ENCODE measurements at regions not wholly inside any gene's neighbourhood (a gene's known extent, or its start where the extent isn't known, plus 50 kb on each side); places are given as distances from the start of the nearest gene placed in this dataset.

GRCh38 chr6:30818391-30818841, 65.9 kb upstream of the DDR1 start:
- TF ChIP-seq CTCF (IDR thresholded peaks at IDR 0.05) (no peak), POLR2A (IDR thresholded peaks at IDR 0.05) (peak in 1 of 4 donors; percentile 36)

All from upper lobe of left lung (tissue), 4 donors.